ENCODE measurements at regions not wholly inside any gene's neighbourhood (a gene's known extent, or its start where the extent isn't known, plus 50 kb on each side); places are given as distances from the start of the nearest gene placed in this dataset.

GRCh38 chr9:88726803-88727202 lies 191.8 kb downstream of the NXNL2 start:
- Histone ChIP-seq H3K36me3 (ENCODE audit: low read length) (no peaks in the 10 kb centered on the region), H3K4me2 (ENCODE audit: low read depth, low read length, poor library complexity, severe bottlenecking) (no peak overlapping the region), H3K9me2 (replicated peaks; ENCODE audit: insufficient read depth, low read length) (no peaks in the 10 kb centered on the region), H3K9me3 (ENCODE audit: insufficient read depth, low read length) (no peaks in the 10 kb centered on the region), H2AFZ (ENCODE audit: low read depth, low read length, severe bottlenecking) (no peak overlapping the region), H3K9ac (ENCODE audit: low read length) (no peak overlapping the region), H3K4me3 (ENCODE audit: insufficient read depth, low read length, poor library complexity, severe bottlenecking) (no peak overlapping the region), H3K79me2 (ENCODE audit: insufficient read depth, low read length) (no peaks in the 10 kb centered on the region), H3F3A (ENCODE audit: insufficient read depth) (no peaks in the 10 kb centered on the region), H3K27me3 (ENCODE audit: low read length) (no peaks in the 10 kb centered on the region), H3K27ac (ENCODE audit: low read depth, low read length) (no peak overlapping the region), H4K20me1 (ENCODE audit: low read depth, low read length) (no peaks in the 10 kb centered on the region)
- TF ChIP-seq EZH2phosphoT487 (conservative IDR thresholded peaks at IDR 0.05; ENCODE audit: low read length) (no peak), CTCF (IDR thresholded peaks at IDR 0.05; ENCODE audit: insufficient read depth, low read length, poor library complexity, severe bottlenecking) (no peak)

GRCh38 chr9:88730780-88731179 lies 195.8 kb downstream of the NXNL2 start:
- Histone ChIP-seq H3K79me2 (ENCODE audit: insufficient read depth, low read length) (no peaks in the 10 kb centered on the region), H3K4me3 (ENCODE audit: insufficient read depth, low read length, poor library complexity, severe bottlenecking) (no peak overlapping the region), H3F3A (ENCODE audit: insufficient read depth) (no peaks in the 10 kb centered on the region), H4K20me1 (ENCODE audit: low read depth, low read length) (no peaks in the 10 kb centered on the region), H3K4me2 (ENCODE audit: low read depth, low read length, poor library complexity, severe bottlenecking) (no peak overlapping the region), H3K9me2 (replicated peaks; ENCODE audit: insufficient read depth, low read length) (no peaks in the 10 kb centered on the region), H3K9ac (ENCODE audit: low read length) (no peak overlapping the region), H2AFZ (ENCODE audit: low read depth, low read length, severe bottlenecking) (no peak overlapping the region), H3K27me3 (ENCODE audit: low read length) (no peaks in the 10 kb centered on the region), H3K36me3 (ENCODE audit: low read length) (no peaks in the 10 kb centered on the region), H3K27ac (ENCODE audit: low read depth, low read length) (no peak overlapping the region), H3K9me3 (ENCODE audit: insufficient read depth, low read length) (no peaks in the 10 kb centered on the region)
- TF ChIP-seq EZH2phosphoT487 (conservative IDR thresholded peaks at IDR 0.05; ENCODE audit: low read length) (no peak), CTCF (IDR thresholded peaks at IDR 0.05; ENCODE audit: insufficient read depth, low read length, poor library complexity, severe bottlenecking) (no peak)

GRCh38 chr9:88732128-88732527 lies 197.2 kb downstream of the NXNL2 start:
- Histone ChIP-seq H3K36me3 (ENCODE audit: low read length) (no peaks in the 10 kb centered on the region), H3K4me3 (ENCODE audit: insufficient read depth, low read length, poor library complexity, severe bottlenecking) (no peak overlapping the region), H4K20me1 (ENCODE audit: low read depth, low read length) (no peaks in the 10 kb centered on the region), H3K9me3 (ENCODE audit: insufficient read depth, low read length) (no peaks in the 10 kb centered on the region), H3K79me2 (ENCODE audit: insufficient read depth, low read length) (no peaks in the 10 kb centered on the region), H3K27ac (ENCODE audit: low read depth, low read length) (no peak overlapping the region), H3F3A (ENCODE audit: insufficient read depth) (no peaks in the 10 kb centered on the region), H3K4me2 (ENCODE audit: low read depth, low read length, poor library complexity, severe bottlenecking) (no peak overlapping the region), H3K9ac (ENCODE audit: low read length) (no peak overlapping the region), H3K9me2 (replicated peaks; ENCODE audit: insufficient read depth, low read length) (no peaks in the 10 kb centered on the region), H3K27me3 (ENCODE audit: low read length) (no peaks in the 10 kb centered on the region), H2AFZ (ENCODE audit: low read depth, low read length, severe bottlenecking) (no peak overlapping the region)
- TF ChIP-seq EZH2phosphoT487 (conservative IDR thresholded peaks at IDR 0.05; ENCODE audit: low read length) = no peak
- no peak for TF ChIP-seq CTCF (IDR thresholded peaks at IDR 0.05; ENCODE audit: insufficient read depth, low read length, poor library complexity, severe bottlenecking)

All from SU-DHL-6 (cell line).